HCT116 (cell line): ENCODE measurements at regions not wholly inside any gene's neighbourhood (a gene's known extent, or its start where the extent isn't known, plus 50 kb on each side); places are given as distances from the start of the nearest gene placed in this dataset.
A peak's percentile ranks its signal among the peaks of the same experiment; 100 is the strongest.

Experiments
- ATAC-seq: fragments of 200-7000 bp; cut with Tn5 transposase; 2 replicates; pipeline ENCODE4 v1.9.1; 2020; ENCODE audit warnings: mild to moderate bottlenecking, moderate library complexity
- BruUV-seq: library from RNA; stranded (reverse); fragments of 400-500 nt; replicated peaks from 2 replicates; lab custom pipeline; 2021; lab: Mats Ljungman, UMichigan
- CTCF ChIA-PET: fragments of 300-600 bp; sonication (Branson Sonifier 250); formaldehyde crosslinking; loops from one replicate; lab custom pipeline; 2021; ENCODE audit warnings: antibody characterized with exemption; lab: Charles Lee
- POLR2A ChIA-PET: fragments of 300-600, 350-600 bp; sonication (Branson Sonifier 250); formaldehyde crosslinking; loops from one replicate; lab custom pipeline; 2021; ENCODE audit warnings: antibody characterized with exemption; lab: Charles Lee
- RAD21 ChIA-PET, 2 experiments: fragments of 300-600 bp; sonication (Branson Sonifier 250); formaldehyde crosslinking; loops; one replicate each; lab custom pipeline; 2023; ENCODE audit warnings: low total read pairs in 2 of 2; ENCODE audit not compliant: uncharacterized antibody in 2 of 2, unreplicated experiment in 2 of 2, low non-redundant PET in 1 of 2; lab: Charles Lee
- DNase-seq: peaks from one replicate; pipeline ENCODE4 v3.0.0-alpha.2; 2010; ENCODE audit warnings: low read depth, low spot score
- H2AFZ ChIP-seq: fragments of 200-600 bp; shearing (Covaris generic), sonication (generic); 2 replicates; pipeline ENCODE4 v1.6.1; 2017; ENCODE audit warnings: low read depth, mixed run types, mixed read lengths, antibody characterized with exemption, low read length; ENCODE audit not compliant: poor library complexity, severe bottlenecking
- H3K27ac ChIP-seq: 2 replicates; pipeline ENCODE4 v1.5.1; 2012; ENCODE audit warnings: low read depth, low read length
- H3K27me3 ChIP-seq: fragments of 200-600 bp; sonication (generic); 2 replicates; pipeline ENCODE4 v1.6.1; 2016; ENCODE audit warnings: mixed run types, low read length, mixed read lengths; ENCODE audit not compliant: insufficient read depth
- H3K36me3 ChIP-seq, 2 experiments: fragments of 200-500 bp in 1 of 2; fragments of 200-600 bp in 1 of 2; sonication (Bioruptor generic) in 1 of 2; sonication (generic) in 1 of 2; 2 replicates each; pipeline versions ENCODE4 v1.5.1 to v1.6.1; 2014 to 2016; ENCODE audit warnings: low read length in 2 of 2, inconsistent platforms in 1 of 2, mixed read lengths in 1 of 2, mixed run types in 1 of 2; ENCODE audit not compliant: insufficient read depth in 2 of 2, control insufficient read depth in 1 of 2
- H3K4me1 ChIP-seq, 2 experiments: fragments of 200-600 bp in 1 of 2; sonication (generic) in 1 of 2; 2 replicates each; pipeline versions ENCODE4 v1.5.1 to v1.6.1; 2012 to 2017; ENCODE audit warnings: low read length in 2 of 2, inconsistent platforms in 1 of 2, mild to moderate bottlenecking in 1 of 2, mixed read lengths in 1 of 2, mixed run types in 1 of 2, moderate library complexity in 1 of 2; ENCODE audit not compliant: insufficient read depth in 2 of 2, control insufficient read depth in 1 of 2
- H3K4me2 ChIP-seq: fragments of 200-600 bp; sonication (generic); 2 replicates; pipeline ENCODE4 v1.6.1; 2017; ENCODE audit warnings: mixed run types, low read length, mixed read lengths
- H3K4me3 ChIP-seq, 2 experiments: fragments of 200-600 bp in 1 of 2; sonication (generic) in 1 of 2; replicated peaks in 1 of 2; 2 replicates each; pipeline ENCODE4 v1.5.1; 2011 to 2016; ENCODE audit warnings: low read length in 2 of 2, control low read depth in 1 of 2, low read depth in 1 of 2, mild to moderate bottlenecking in 1 of 2, mixed read lengths in 1 of 2, mixed run types in 1 of 2
- H3K79me2 ChIP-seq: fragments of 200-600 bp; sonication (generic); 2 replicates; pipeline ENCODE4 v1.6.1; 2017; ENCODE audit warnings: mild to moderate bottlenecking, mixed run types, low read length, moderate library complexity, mixed read lengths; ENCODE audit not compliant: insufficient read depth
- H3K9ac ChIP-seq: fragments of 200-600 bp; sonication (generic); 2 replicates; pipeline ENCODE4 v1.6.1; 2016; ENCODE audit warnings: low read length, mixed read lengths
- H3K9me2 ChIP-seq: fragments of 200-600 bp; sonication (generic), shearing (Covaris generic); 2 replicates; pipeline ENCODE4 v1.6.1; 2017; ENCODE audit warnings: mixed run types, mild to moderate bottlenecking, moderate library complexity; ENCODE audit not compliant: insufficient read depth
- H3K9me3 ChIP-seq, 2 experiments: fragments of 200-500 bp in 1 of 2; fragments of 200-600 bp in 1 of 2; sonication (Bioruptor generic) in 1 of 2; sonication (generic) in 1 of 2; 2 replicates each; pipeline ENCODE4 v1.6.1; 2014 to 2017; ENCODE audit warnings: low read length in 2 of 2, mixed read lengths in 2 of 2, inconsistent platforms in 1 of 2, low read depth in 1 of 2, mild to moderate bottlenecking in 1 of 2, mixed run types in 1 of 2, moderate library complexity in 1 of 2; ENCODE audit not compliant: control insufficient read depth in 1 of 2, insufficient read depth in 1 of 2
- H4K20me1 ChIP-seq: fragments of 200-600 bp; sonication (generic), shearing (Covaris generic); 2 replicates; pipeline ENCODE4 v1.6.1; 2017; ENCODE audit warnings: mixed run types, mild to moderate bottlenecking, moderate library complexity; ENCODE audit not compliant: insufficient read depth
- CEBPB ChIP-seq: IDR thresholded peaks from 2 replicates; pipeline ENCODE4 v1.6.1; 2012; ENCODE audit warnings: low read depth
- ELF1 ChIP-seq: IDR thresholded peaks from 2 replicates; pipeline ENCODE4 v1.6.1; 2012; ENCODE audit warnings: low read depth, borderline replicate concordance
- EZH2 ChIP-seq: fragments of 200-600 bp; sonication (generic); IDR thresholded peaks from 2 replicates; pipeline ENCODE4 v1.6.1; 2017; ENCODE audit warnings: antibody characterized with exemption, mixed run types
- FOSL1 ChIP-seq: IDR thresholded peaks from 2 replicates; pipeline ENCODE4 v1.6.1; 2012; ENCODE audit warnings: low read depth
- JUND ChIP-seq: IDR thresholded peaks from 2 replicates; pipeline ENCODE4 v1.6.1; 2012
- POLR2A ChIP-seq: IDR thresholded peaks from 2 replicates; pipeline ENCODE4 v1.7.0; 2011; ENCODE audit warnings: borderline replicate concordance; ENCODE audit not compliant: insufficient read depth, insufficient read length; ENCODE audit errors: extremely low read depth
- POLR2AphosphoS5 ChIP-seq: IDR thresholded peaks from 2 replicates; pipeline ENCODE4 v1.6.1; 2011; ENCODE audit warnings: mild to moderate bottlenecking, low read depth, low read length, moderate library complexity
- SIN3A ChIP-seq: IDR thresholded peaks from 2 replicates; pipeline ENCODE4 v1.6.1; 2012; ENCODE audit warnings: low read depth
- SP1 ChIP-seq: IDR thresholded peaks from 2 replicates; pipeline ENCODE4 v1.6.1; 2012; ENCODE audit warnings: low read depth
- SRF ChIP-seq: IDR thresholded peaks from 2 replicates; pipeline ENCODE4 v1.6.1; 2012; ENCODE audit warnings: low read depth
- YY1 ChIP-seq: IDR thresholded peaks from 2 replicates; pipeline ENCODE4 v1.6.1; 2011; ENCODE audit warnings: low read length, low read depth, moderate library complexity, mild to moderate bottlenecking; ENCODE audit not compliant: insufficient replicate concordance; ENCODE audit errors: extremely low read depth
- ZBTB33 ChIP-seq: IDR thresholded peaks from 2 replicates; pipeline ENCODE4 v1.6.1; 2011; ENCODE audit warnings: mild to moderate bottlenecking, low read length, moderate library complexity; ENCODE audit not compliant: insufficient replicate concordance; ENCODE audit errors: extremely low read depth
- ZNF274 ChIP-seq: fragments of 200-500 bp; sonication (Bioruptor generic); IDR thresholded peaks from 2 replicates; pipeline ENCODE4 v1.6.1; 2014; ENCODE audit warnings: mild to moderate bottlenecking, low read depth, low read length, inconsistent platforms
- intact Hi-C: fragments of 100-400 bp; cut with micrococcal nuclease; formaldehyde crosslinking; loops from 2 replicates; pipeline ENCODE4 v1.10.0; 2022

- TF ChIP-seq ZBTB33 (no peak), ZNF274 (no peak), EZH2 (no peak), YY1 (no peak), FOSL1 (no peak)
These were observed 175.9 kb upstream of the NR5A2 start (continued) for GRCh38 chr1:199851439-199852140.

GRCh38 chr1:199854686-199855321 is 172.7 kb upstream of the NR5A2 start:
- Histone ChIP-seq H3K79me2 (no peaks in the 10 kb centered on the region), H3K9me3 (no peaks in the 10 kb centered on the region), H3K9me2 (no peaks in the 10 kb centered on the region), H3K36me3 (no peaks in the 10 kb centered on the region), H2AFZ (peak overlapping the region; percentile 81), H3K27me3 (no peaks in the 10 kb centered on the region), H3K27ac (no peak overlapping the region), H3K4me1 (peaks cover 0 to 52% of the 10 kb centered on the region in 2 experiments; a peak in 2 of 4 replicates), H3K4me3 (0 out of 4 replicates have a peak overlapping the region, but pooled peaks of 1 of the 2 experiments have one; percentile 0), H4K20me1 (no peaks in the 10 kb centered on the region), H3K4me2 (peak overlapping the region; percentile 58), H3K9ac (peak overlapping the region; percentile 7; the same call in 1 of the 2 replicates)
- intact Hi-C loops = no loop called here
- ChIA-PET RAD21 (no interaction called here), CTCF (no interaction called here), POLR2A (no interaction called here)
- BruUV-seq = no TSS peak
- DNase-seq (no peak), ATAC-seq (peak; percentile 54)
- no peak for TF ChIP-seq POLR2AphosphoS5
- no peak for TF ChIP-seq POLR2A
- no peak for TF ChIP-seq ELF1
- TF ChIP-seq SIN3A = no peak
- TF ChIP-seq SP1 = no peak; the same call in 1 of the 2 replicates
- no peak for TF ChIP-seq CEBPB
- peak; percentile 47 for TF ChIP-seq FOSL1
- no peak for TF ChIP-seq JUND
- peak; percentile 23; the same call in 1 of the 2 replicates for TF ChIP-seq SRF
